ENCODE measurements at regions not wholly inside any gene's neighbourhood (a gene's known extent, or its start where the extent isn't known, plus 50 kb on each side); places are given as distances from the start of the nearest gene placed in this dataset.
A peak's percentile ranks its signal among the peaks of the same experiment; 100 is the strongest.
"Not testable (repeated sequence)": the region's sequence is repeated elsewhere in the genome, so short reads cannot be mapped to it uniquely, and the experiment has no call there.

DNA sequence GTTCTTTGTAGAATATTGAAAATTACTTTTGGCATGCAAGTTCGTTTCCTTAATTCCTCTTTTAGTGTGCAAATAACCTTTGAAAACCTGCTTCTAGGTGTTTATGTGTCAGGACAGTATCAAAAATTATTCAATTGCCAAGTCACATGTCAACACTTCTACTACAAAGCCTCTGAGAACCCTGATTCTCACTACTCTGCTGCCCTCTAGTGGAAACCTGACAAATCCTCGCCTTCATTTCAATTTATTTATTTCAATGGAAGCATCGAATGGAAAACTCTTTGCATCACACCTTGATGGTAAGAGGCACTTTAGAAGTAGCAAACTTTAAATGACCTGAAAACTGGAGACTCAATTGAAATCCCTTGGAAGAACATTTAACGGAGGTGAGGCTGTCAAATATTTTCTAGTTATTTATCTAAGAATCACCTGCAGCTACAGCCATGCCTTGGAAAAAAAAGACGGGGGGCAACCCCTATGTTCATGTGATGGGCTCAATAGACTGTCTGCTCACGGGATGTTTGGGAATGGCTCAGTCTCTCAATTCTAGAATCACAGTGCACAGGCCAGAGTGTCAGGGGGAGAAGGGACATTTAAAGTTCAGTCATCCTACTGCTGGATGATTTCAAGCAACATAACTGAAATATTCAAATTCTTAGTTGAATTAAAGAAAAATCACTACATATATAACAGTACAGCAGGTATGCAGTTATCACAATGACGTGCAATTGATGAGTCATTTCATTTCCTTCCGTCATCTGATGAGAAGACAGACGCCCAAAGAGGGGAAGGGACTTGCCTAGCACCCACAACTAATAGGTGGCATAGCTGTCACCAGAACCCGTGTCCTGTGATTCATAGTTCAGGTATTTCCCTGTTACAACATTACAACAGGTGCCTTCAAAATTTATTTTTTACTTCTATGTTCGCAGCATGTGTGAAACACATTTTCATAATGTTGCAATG is 563.9 kb downstream of the TOX3 start:
- peak; percentile 62 for DNase-seq (ENCODE audit: low read depth)

DNA sequence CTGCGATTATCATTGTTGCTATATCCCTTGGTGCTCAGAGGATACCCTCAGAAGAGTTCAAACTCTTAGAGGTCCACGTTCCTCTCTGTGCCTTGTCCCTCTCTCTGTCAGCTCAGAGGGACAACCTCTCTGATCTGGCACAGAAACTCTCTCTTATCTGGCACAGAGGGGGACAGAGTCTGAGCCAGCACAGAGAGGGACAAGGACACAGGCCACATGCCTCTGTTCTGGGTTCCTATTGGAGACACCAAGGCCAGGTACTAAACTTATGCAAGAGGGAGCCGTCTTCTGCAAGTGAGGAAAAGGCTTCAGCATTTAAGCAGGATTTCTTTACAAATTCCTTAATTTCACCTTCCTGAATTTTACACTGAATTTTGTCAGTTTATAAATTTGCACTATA is 565.2 kb downstream of the TOX3 start:
- no peak for DNase-seq (ENCODE audit: low read depth)

DNA sequence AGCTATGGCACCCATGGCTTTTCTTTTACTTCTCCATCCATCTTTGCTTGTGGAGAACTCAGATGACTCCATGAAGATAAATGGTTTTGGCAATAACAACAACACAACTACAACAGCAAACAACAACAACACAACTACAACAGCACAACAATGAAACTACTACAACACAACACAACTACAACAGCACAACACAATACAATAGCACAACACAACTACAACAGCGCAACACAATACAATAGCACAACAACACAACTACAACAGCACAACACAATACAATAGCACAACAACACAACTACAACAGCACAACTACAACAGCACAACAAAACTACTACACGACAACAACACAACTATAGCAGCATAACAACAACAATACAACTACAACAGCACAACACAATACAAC is 569.4 kb downstream of the TOX3 start:
- DNase-seq (ENCODE audit: low read depth), result not testable (repeated sequence)

DNA sequence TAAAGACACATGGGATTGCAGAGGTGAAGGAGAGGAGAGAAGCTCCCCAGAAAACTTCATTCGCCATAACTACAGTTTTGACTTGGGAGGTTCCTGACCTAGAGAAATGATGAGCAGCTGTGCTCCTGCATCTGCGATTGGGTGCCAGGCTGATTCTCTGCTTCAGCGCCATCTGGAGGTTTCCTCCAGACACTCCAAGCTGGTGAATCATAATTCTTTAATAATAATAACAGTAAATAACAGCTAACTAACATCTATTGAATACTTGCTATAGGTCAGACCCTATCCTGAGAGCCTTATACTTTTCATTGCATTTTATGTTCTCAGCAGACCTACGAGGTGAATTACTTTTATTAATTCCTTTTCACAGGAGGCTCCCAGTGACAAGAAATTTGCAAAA is 575.8 kb downstream of the TOX3 start:
- DNase-seq (ENCODE audit: low read depth), result peak; percentile 62

DNA sequence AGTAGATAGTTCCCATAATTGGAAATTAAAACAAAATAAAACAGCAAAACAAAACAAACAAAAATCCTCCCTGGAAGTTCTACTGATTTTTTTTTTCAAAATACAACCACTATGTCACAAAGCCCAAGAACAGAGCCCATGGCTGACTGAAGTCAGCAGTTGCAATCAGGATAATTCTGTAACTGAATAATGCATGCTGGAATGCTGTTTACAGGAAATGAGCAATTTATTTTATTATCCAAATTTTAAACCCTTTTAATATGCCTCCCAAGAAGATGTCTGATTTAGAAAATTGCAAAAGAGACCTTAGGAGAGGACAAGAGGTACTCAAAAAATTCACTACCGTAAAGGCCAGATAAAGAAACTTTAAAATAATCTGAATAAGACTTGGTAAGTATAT is 578.2 kb downstream of the TOX3 start:
- DNase-seq (ENCODE audit: low read depth), result peak; percentile 42

DNA sequence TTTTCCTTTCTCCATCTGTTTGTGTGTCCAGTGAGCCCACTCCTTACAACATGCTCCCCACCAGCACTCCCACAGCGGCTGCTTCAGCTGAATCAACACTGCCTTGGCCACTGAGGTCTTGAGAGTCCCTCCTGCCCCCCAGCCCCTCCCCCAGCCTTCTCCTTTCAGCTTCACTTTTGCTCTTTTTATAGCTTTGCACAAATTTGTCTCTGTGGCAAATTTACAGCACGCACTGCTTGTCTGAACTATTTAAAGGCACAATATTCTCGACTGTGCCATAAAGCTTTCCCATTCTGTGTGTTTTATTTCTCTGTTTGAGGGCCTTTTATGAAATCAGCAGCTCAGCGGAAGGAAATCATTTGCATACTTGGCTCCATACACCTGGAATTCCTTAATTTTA is 579.3 kb downstream of the TOX3 start:
- no peak for DNase-seq (ENCODE audit: low read depth)

DNA sequence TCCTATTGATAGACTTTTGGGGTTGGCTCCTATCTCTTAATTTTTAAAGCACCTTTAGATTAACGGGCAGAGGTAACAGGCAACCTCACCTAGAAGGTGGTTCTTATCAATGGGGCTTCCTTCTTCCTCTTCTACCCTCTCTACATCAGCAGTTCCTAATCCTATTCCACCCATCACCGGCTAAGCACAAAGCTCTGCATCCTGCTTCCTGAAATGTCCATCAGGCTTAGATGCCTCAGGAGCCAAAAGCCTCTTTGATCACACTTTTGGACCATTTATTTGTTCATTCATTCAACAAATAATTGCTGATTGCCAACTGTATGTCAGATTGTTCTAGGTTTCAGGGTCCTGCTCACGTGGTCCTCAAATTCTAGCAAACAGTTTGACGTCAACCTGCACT is 586.0 kb downstream of the TOX3 start:
- DNase-seq (ENCODE audit: low read depth), result no peak

DNA sequence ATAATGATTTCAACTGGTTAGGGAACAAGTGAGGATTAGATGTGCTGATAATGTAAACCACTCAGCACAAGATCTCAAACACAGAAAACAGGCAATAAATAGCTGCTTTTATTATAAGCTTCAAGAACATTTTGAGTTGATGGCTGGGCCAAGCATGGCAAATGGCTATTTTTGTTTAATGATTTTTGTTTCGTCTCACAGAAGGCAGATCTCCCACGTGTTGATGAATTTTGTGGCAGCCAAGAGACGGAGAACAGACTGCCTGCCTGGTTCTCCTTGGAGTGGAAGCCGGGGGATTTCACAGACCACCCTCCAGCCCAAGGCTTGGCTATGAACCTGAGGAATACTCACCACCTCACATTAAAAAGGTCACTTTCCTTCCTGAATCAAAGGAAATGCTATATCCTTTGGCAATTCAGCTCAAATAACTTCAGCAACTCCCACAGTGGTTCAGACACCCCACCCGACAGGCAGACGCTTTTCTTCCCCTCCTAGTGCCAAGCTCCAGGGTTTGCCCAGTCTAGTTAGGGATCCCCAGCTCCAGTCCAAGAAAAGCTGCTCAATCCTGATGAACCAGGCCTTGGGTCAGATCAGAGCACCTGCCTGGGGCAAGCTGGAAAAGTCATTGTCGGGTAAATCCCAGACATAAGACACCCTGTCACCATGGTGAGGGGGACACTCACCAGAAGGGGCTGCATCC is 593.5 kb downstream of the TOX3 start:
- DNase-seq (ENCODE audit: low read depth), result no peak

DNA sequence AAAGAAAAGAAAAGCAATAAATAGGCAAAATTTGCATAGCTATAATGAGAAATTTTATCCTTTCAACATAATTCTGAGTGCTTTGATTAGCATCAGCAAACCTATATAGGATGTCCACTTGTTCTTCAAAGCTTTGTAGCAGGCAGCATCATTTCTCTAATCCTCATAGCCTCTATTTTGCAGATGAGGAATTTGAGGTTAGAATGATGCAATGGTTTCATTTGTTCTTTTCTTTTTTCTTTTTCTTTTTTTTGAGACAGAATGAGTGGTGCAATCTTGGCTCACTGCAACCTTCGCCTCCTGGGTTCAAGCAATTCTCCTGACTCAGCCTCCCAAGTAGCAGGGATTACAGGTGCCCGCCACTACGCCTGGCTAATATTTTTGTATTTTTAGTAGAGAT is 594.4 kb downstream of the TOX3 start:
- no peak for DNase-seq (ENCODE audit: low read depth)

DNA sequence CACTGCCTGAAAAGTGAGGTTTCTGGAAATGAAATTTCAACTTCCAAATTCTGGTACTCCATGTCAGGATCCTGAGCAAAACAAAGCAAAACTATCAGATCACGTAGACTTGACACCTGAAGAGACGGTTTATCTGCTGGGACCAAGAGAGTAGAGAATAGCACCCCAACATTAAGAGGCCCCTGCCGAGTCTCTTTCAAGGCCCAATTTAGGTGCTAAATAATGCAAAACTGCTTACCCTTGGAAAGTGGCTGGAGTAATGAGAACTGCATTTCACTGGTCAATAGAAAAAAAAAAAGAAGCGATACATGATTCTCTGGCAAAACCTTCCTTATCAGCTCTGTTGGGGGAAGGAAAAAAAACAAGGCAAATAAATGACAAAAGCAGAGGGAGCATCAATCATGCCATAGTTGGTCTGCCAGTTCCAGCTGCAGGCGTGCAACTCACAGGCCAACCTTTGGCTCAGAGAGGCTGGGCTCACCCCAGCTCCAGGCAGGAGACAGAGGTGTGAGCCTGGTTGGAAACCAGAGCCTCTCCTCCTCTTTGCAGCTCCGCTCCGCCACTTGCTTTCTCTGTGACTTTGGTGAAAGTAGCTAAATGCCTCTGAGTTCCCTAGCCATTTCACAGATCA is 595.2 kb downstream of the TOX3 start:
- DNase-seq (ENCODE audit: low read depth), result no peak

DNA sequence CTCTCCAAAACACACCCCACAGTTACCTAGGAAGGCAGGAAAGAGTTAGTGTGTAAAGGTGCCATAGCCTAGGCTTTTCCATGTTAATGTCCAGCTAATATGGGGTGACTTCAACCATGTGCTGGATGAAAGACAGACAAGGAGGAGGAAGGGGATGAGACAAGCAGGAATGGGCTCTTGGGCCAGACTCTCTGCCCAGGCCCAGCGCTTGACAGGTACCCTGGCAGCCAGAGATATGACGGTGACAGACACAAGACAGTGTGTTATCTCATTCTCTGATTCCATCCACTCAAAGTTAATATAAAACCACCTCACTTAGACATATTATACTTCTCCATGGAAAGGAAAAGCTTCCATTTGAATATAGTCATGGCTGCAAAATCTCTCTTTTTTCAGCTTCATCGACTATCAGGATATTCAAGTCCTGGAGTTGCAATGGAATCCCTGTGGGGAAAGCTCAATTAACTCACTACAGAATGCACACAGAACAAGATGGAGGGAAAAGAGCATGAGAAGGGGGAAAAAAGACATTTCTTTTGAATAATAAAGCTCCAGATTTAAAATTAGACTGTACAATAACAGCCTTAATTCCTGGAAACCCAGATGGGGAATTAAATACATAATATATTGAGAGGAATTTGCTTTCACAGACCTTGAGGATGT is 596.7 kb downstream of the TOX3 start:
- no peak for DNase-seq (ENCODE audit: low read depth)

DNA sequence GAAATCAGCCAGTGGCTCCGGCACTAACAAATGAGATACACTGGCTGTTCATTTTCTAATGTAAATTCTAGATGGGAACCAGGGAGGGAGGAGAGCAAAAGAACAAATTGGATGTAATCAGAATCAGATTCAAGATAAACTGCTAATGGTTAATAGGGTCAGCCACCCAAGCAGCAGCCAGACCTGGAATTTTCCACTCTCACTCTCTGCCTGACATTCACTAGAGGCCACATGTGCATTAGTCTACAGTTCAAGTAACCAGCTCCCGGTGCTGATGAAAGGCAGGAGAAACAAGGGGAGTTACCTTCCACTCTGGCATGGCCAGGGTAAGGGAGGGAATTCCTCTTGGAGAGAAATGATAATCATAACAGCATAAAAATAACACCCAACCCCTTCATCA is 597.7 kb downstream of the TOX3 start:
- no peak for DNase-seq (ENCODE audit: low read depth)

DNA sequence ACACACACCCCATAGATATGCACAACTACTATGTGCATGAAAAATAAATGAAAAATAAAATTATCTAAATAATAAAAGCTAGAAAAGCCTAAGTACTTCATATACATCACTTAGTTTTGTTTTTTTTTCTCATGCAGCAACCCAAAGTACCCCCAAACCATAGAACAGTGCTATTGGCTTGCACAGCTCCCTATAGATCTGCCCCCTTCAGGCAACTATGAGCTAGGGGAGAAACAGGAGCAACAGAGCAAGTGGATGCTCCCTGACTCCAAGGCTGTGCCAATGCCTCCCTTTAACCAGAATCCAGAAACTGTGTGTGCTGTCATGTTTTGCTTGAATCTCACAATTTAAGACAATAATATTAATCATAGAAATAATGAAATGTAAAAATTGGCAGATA is 605.5 kb downstream of the TOX3 start:
- DNase-seq (ENCODE audit: low read depth), result no peak

DNA sequence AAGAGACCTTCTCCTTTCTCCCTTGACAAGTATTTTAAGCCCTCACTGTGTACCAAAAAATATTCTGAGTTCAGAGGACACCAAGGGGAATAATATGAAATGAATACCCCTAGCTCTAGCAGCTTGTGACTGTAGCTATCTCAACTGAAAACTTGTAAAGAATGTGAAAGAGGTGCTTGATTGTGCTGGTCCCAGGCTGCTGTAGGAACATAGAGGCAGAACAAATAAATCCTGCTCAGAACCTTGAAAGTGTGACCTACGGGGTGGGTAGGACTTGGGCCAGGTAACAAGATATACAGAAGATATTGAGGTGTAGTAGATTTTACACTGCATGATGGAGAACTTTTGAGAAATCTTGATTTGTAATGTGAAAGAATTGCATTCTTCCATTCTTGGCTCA is 606.8 kb downstream of the TOX3 start:
- DNase-seq (ENCODE audit: low read depth), result no peak

DNA sequence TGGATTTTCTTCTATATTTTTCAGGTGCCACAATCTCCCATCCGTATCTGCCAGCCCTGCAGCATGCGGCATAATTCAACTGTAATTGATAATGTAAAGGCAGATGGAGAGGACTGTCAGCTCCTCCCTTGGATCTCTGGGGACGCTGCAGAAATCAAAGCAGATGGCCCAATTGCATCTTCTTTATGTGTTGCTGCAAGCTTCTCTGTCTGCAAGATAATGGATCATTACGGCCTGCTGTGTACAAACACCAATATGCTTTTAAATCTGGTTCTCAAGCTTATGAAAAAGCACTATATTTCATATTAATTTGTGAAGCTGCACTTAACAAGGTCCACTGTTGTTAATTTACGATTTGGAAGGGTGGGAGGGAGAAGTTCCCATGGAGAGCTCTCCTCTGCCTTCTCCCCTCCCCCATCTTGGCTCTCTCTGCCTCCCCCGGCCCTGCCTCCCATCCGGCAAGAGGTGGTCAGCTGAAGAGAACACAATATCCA is 607.5 kb downstream of the TOX3 start:
- DNase-seq (ENCODE audit: low read depth), result no peak

DNA sequence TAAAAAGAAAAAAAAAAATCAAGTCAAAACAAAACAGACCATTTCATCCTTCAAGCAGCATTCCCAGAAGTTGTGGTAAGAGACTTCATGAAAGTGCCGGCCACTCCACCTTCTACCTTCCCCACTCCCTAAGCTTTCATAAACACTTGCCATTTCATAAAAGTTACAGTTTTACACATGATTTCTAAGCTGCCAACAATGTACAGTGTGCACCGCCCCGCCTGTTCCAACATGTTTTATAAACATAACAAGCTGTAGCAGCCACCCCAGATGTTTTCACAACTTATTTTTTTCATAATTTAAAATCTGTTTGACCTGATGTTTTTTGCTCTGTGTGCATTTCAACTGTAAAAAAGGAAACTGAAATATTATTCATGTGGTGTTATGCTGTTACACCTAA is 608.1 kb downstream of the TOX3 start:
- no peak for DNase-seq (ENCODE audit: low read depth)

DNA sequence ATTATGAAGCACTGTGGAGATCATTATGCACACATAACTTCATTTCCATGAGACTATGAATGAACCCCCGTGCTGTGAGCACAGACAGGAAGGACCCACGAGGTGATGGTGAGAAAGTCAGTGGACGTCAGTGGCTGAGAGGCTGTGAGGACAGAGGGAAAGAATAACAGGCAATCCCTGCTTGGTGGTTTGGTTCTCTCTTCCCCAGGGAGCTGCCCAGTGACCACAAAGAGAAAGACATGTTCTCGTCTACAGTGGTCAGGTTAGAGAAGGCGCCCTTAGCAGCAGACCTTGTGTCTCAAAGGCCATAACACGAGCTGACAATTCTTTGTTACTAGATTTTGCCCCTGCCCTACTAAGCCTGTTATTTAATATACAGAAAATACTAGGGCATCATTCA is 609.2 kb downstream of the TOX3 start:
- peak; percentile 52 for DNase-seq (ENCODE audit: low read depth)

DNA sequence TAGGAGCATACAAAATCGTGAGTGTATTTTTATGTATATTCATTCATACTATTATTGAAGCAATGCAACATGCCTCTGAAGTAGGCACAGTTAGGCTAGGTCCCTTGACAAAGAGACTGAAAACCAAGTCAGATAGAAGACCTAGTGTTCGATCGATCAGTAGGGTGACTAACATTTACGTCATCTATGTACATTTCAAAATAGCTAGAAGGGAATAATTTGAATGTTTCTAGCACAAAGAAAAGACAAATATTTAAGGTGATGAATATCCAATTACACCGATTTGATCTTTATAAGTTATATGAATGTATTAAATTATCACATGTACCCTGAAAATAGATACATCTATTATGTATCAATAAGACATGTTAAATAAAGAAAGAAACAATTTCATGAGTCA is 610.1 kb downstream of the TOX3 start:
- no peak for DNase-seq (ENCODE audit: low read depth)

DNA sequence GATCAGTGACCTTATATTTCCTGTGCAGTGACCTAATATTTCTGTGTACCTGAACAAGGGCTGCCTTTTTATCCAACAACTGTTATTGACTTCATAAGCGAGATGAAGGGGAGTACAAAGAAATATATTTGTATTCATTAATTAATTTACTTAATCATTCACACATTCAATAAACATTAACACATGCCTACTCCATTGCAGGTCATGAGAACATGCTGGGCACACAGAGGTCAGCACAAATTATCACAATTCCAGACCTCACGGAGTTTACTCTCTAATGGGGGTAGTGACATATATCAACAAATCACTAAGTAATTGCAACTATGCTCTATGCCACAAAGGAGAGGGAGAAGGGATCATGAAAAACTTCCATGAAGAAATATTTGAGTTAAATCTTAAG is 614.6 kb downstream of the TOX3 start:
- no peak for DNase-seq (ENCODE audit: low read depth)

DNA sequence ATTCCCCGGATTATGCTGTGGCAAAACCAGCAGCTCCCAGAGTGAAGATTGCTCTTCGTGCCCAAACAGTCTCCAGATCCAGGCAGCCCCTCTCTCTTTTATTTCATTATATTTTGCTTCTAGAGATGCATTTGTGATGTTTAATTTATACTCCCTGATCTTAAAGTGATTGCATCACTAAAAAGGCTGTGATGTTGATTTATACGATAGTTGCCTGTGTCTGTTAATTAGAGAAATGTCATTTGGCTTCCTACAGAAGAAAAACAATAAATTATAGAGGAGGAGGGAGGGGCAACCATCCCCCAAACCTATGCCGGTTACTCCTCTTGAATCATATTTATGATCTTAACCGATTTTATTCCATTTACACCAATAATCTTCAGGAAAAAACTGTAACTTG is 615.3 kb downstream of the TOX3 start:
- DNase-seq (ENCODE audit: low read depth), result no peak

DNA sequence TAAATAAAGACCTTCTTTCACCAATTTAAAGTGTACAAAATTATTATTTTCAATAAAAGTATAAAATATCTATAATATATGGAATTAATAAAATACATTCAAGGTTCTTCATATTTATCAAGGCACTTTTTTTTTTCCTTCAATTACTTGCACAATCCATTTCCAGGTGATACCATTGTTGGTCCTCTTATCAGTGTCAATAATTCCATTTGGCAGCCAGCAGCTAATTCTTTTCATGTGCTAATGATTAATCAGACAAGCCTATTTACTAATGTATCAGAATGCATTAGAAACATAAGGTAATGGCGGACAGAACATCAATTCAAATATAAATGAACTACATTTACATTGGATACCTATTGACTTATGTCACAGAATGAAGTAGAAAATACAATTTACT is 622.2 kb downstream of the TOX3 start:
- no peak for DNase-seq (ENCODE audit: low read depth)

DNA sequence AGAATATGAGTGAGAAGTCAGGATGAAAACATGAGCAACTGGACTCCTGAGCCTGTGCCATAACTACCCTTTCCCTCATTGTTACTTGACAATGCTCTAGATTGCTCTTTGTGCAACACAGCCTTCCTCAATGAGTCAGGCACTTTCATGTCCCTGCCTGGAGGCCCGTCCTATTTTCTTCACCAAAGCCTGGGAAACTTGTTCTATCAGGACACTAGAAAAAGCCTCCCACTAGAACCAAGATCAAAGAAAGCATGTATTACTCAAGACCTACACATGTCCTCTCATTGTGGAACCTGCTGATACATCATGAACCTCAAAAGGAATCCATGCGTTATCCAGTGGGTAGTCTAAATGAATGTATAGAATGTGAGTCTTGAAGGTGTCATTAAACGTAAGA is 624.5 kb downstream of the TOX3 start:
- no peak for DNase-seq (ENCODE audit: low read depth)
